C4-2B (cell line): ENCODE measurements at regions not wholly inside any gene's neighbourhood (a gene's known extent, or its start where the extent isn't known, plus 50 kb on each side); places are given as distances from the start of the nearest gene placed in this dataset.

Experiments
- H3K27ac ChIP-seq: fragments of 450-650 bp; 2 replicates; pipeline ENCODE4 v1.5.1; 2017
- CTCF ChIP-seq: fragments of 450-650 bp; conservative IDR thresholded peaks from 2 replicates; pipeline ENCODE4 v1.5.1; 2017; ENCODE audit warnings: mild to moderate bottlenecking
- ZFX ChIP-seq: fragments of 450-650 bp; IDR thresholded peaks from 2 replicates; pipeline ENCODE4 v1.6.1; 2017

DNA sequence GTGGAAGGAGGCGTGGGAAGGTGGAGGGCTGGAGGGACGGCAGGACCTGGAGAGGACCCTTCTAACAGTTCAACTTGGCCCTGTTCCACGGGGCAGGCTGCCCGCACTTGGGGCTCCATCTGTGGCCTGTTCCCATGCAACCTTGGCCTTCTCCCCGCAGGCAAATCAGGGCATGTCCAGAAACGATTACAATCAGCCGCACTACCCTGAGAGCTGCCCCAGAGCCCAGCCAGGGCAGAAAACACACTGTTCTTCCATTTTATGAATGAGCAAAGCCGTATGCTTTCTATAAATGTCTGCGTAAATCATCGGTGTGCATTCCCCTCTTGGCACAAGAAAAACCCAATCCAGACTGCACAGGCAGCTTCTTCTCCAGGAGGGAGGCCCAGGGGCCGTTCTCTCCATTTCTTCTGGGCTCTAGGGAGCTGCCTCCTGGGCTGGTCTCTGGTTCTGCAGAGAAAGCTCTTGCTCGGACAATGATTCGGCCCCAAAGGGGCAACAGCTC lies 228.7 kb downstream of the SOX9 start:
- no peak overlapping the region for H3K27ac ChIP-seq
- TF ChIP-seq ZFX (no peak), CTCF (no peak)

DNA sequence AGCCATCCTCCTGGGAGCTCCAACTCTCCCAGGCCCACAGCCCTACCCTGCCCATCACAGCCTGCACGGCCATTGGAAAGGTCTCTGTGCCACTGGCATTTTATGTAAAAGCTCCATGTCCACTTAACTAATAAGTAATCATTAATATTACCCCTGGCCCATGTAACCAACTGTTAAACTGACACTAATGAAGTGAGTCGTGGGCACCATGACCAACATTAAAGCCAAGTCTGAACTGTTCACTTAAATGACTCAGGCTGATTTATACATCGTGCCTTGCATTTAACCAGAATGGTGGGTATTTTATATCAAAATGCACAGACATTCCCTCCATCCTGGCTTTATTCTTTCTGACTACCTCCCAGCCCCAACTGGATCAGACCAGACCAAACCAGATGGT lies 229.3 kb downstream of the SOX9 start:
- no peak overlapping the region for H3K27ac ChIP-seq
- TF ChIP-seq ZFX (no peak), CTCF (no peak)

- no peak overlapping the region for H3K27ac ChIP-seq
- TF ChIP-seq CTCF: no peak
Measured at GRCh38 chr17:72351365-72351764, 230.5 kb downstream of the SOX9 start.

DNA sequence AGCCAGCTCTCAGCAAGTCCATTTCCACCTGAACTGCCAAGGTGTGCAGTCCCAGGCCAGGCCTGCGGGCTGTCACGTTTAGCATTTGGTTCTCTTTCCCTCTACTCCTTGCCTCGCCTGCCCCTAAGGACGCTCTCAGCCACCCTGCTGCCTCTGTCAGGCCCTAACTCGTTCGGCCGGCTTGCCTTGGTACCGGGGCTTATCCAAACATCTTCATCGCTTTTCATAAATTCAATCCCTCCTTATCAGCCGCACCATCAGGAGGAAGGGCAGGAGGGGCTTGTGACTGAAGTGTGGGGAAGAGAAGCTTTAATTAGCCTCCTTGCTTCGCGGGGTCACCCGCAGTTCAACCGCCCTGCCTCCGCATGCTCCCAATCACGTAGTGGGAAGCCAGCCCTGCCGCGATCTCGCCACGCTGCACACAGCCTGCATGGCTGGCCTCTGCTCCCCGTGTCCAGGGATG lies 231.1 kb downstream of the SOX9 start:
- TF ChIP-seq CTCF: no peak
- no peak for TF ChIP-seq ZFX
- H3K27ac ChIP-seq: no peak overlapping the region

DNA sequence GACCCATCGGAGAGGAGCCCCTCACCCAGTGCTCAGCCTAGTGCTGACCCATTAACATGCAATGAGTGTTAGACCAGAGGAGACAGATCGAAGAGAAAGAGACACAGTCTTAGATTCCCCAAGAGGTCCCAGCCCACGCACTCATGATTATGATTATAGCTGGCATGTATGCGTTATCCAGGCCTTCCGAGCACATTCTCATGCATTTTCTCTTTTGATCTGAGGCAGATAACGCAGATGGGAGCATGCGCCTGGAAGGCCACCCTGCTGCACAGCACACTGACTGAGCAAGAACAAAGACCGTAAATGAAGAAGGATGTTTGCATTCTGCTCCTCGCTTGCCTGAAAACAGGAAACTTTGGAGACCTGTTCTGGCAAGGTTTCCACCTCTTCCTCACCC lies 232.7 kb downstream of the SOX9 start:
- H3K27ac ChIP-seq: no peak overlapping the region
- no peak for TF ChIP-seq CTCF
- no peak for TF ChIP-seq ZFX

- H3K27ac ChIP-seq: no peak overlapping the region
- TF ChIP-seq ZFX: no peak
- TF ChIP-seq CTCF: no peak
Measured at GRCh38 chr17:72354071-72354470, 233.3 kb downstream of the SOX9 start.

DNA sequence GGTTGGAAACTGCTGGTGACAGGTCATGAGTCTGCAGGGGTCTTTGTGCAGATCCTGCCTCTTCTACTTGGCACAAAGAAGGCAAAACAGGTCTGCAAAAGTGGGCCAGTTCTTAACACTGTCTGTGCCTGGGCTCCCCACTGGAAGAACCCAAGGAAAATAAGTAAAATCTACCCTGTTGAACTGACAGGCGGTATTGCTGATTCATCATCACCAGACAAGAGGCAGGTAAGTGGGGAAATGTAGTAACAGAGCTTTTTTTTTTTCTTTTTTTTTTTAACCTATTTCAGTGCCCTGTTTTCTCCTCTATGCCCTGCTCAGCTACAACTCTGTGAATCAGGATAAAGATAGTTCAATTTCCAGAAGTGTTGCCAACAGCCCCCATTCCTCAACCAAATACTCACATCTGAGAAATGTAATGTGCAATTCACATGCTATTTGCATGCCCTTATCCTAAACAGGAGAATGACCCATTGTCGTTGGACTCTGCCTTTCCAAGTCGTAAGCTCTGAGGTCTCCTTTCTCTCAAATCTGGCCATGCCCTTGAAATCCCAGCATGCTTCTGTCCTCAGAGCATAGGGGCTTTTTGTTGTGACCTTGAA lies 237.0 kb downstream of the SOX9 start:
- no peak overlapping the region for H3K27ac ChIP-seq
- TF ChIP-seq CTCF (no peak), ZFX (no peak)
